ENCODE measurements at regions not wholly inside any gene's neighbourhood (a gene's known extent, or its start where the extent isn't known, plus 50 kb on each side); places are given as distances from the start of the nearest gene placed in this dataset.

- Mint-ChIP-seq H3K27ac (ENCODE audit: unreplicated experiment) (no peak overlapping the region), H3K9me3 (ENCODE audit: unreplicated experiment) (no peaks in the 10 kb centered on the region), H3K36me3 (ENCODE audit: low read depth, unreplicated experiment) (no peaks in the 10 kb centered on the region), H3K4me3 (ENCODE audit: unreplicated experiment) (no peak overlapping the region), H3K27me3 (ENCODE audit: unreplicated experiment) (peaks cover 2% of the 10 kb centered on the region), H3K4me1 (ENCODE audit: unreplicated experiment) (peaks cover 10% of the 10 kb centered on the region)
- DNase-seq (ENCODE audit: low spot score): no peak
- TF ChIP-seq CTCF (IDR thresholded peaks at IDR 0.05; ENCODE audit: unreplicated experiment): no peak
These were observed 65.0 kb downstream of the ATXN3L start for GRCh38 chrX:13254870-13255269.

- peaks cover 2% of the 10 kb centered on the region for H3K27me3 Mint-ChIP-seq (ENCODE audit: unreplicated experiment)
- H3K27ac Mint-ChIP-seq (ENCODE audit: unreplicated experiment): no peak overlapping the region
- H3K36me3 Mint-ChIP-seq (ENCODE audit: low read depth, unreplicated experiment): no peaks in the 10 kb centered on the region
- no peak for TF ChIP-seq CTCF (IDR thresholded peaks at IDR 0.05; ENCODE audit: unreplicated experiment)
- DNase-seq (ENCODE audit: low spot score): no peak
- H3K9me3 Mint-ChIP-seq (ENCODE audit: unreplicated experiment): no peaks in the 10 kb centered on the region
- H3K4me1 Mint-ChIP-seq (ENCODE audit: unreplicated experiment): peaks cover 10% of the 10 kb centered on the region
- no peak overlapping the region for H3K4me3 Mint-ChIP-seq (ENCODE audit: unreplicated experiment)
These were observed 65.6 kb downstream of the ATXN3L start for GRCh38 chrX:13254076-13254785.

- no peak for DNase-seq (ENCODE audit: low spot score)
- Mint-ChIP-seq H3K4me1 (ENCODE audit: unreplicated experiment) (peaks cover 10% of the 10 kb centered on the region), H3K4me3 (ENCODE audit: unreplicated experiment) (no peak overlapping the region), H3K27ac (ENCODE audit: unreplicated experiment) (no peak overlapping the region), H3K36me3 (ENCODE audit: low read depth, unreplicated experiment) (no peaks in the 10 kb centered on the region), H3K9me3 (ENCODE audit: unreplicated experiment) (no peaks in the 10 kb centered on the region), H3K27me3 (ENCODE audit: unreplicated experiment) (peaks cover 2% of the 10 kb centered on the region)
- no peak for TF ChIP-seq CTCF (IDR thresholded peaks at IDR 0.05; ENCODE audit: unreplicated experiment)
These were observed 66.6 kb downstream of the ATXN3L start for GRCh38 chrX:13253223-13253622.

- Mint-ChIP-seq H3K27ac (ENCODE audit: unreplicated experiment) (no peak overlapping the region), H3K4me3 (ENCODE audit: unreplicated experiment) (no peak overlapping the region), H3K4me1 (ENCODE audit: unreplicated experiment) (peaks cover 10% of the 10 kb centered on the region), H3K27me3 (ENCODE audit: unreplicated experiment) (peaks cover 2% of the 10 kb centered on the region), H3K36me3 (ENCODE audit: low read depth, unreplicated experiment) (no peaks in the 10 kb centered on the region), H3K9me3 (ENCODE audit: unreplicated experiment) (no peaks in the 10 kb centered on the region)
- no peak for TF ChIP-seq CTCF (IDR thresholded peaks at IDR 0.05; ENCODE audit: unreplicated experiment)
- DNase-seq (ENCODE audit: low spot score): no peak
These were observed 67.1 kb downstream of the ATXN3L start for GRCh38 chrX:13252726-13253125.

- Mint-ChIP-seq H3K36me3 (ENCODE audit: low read depth, unreplicated experiment) (no peaks in the 10 kb centered on the region), H3K4me1 (ENCODE audit: unreplicated experiment) (peaks cover 10% of the 10 kb centered on the region), H3K27me3 (ENCODE audit: unreplicated experiment) (peaks cover 2% of the 10 kb centered on the region), H3K27ac (ENCODE audit: unreplicated experiment) (peak overlapping the region; percentile 96), H3K9me3 (ENCODE audit: unreplicated experiment) (no peaks in the 10 kb centered on the region), H3K4me3 (ENCODE audit: unreplicated experiment) (no peak overlapping the region)
- no peak for TF ChIP-seq CTCF (IDR thresholded peaks at IDR 0.05; ENCODE audit: unreplicated experiment)
- DNase-seq (ENCODE audit: low spot score): peak; percentile 9
These were observed 68.8 kb downstream of the ATXN3L start for GRCh38 chrX:13250826-13251580.

Measured in endothelial cell (in vitro differentiated cells).